GM21423 (cell line): ENCODE measurements at regions not wholly inside any gene's neighbourhood (a gene's known extent, or its start where the extent isn't known, plus 50 kb on each side); places are given as distances from the start of the nearest gene placed in this dataset.
A peak's percentile ranks its signal among the peaks of the same experiment; 100 is the strongest.

Experiments used
- ATAC-seq: cut with Tn5 transposase; IDR thresholded peaks from one replicate; pipeline ENCODE4 v1.9.1; 2021; ENCODE audit warnings: mild to moderate bottlenecking, moderate library complexity; ENCODE audit not compliant: unreplicated experiment

GRCh38 chr2:52964916-52965530, 802.6 kb upstream of the CHAC2 start:
- ATAC-seq = no peak

GRCh38 chr2:52961403-52961802, 806.2 kb upstream of the CHAC2 start:
- no peak for ATAC-seq

- no peak for ATAC-seq
Measured at GRCh38 chr2:52960881-52961280, 806.7 kb upstream of the CHAC2 start.

- ATAC-seq = no peak
Measured at GRCh38 chr2:52959801-52960200, 807.8 kb upstream of the CHAC2 start.

- ATAC-seq = no peak
Measured at GRCh38 chr2:52956766-52957165, 810.8 kb upstream of the CHAC2 start.

GRCh38 chr2:52956118-52956517, 811.5 kb upstream of the CHAC2 start:
- no peak for ATAC-seq

GRCh38 chr2:52955079-52955478, 812.5 kb upstream of the CHAC2 start:
- ATAC-seq = no peak

GRCh38 chr2:52940101-52940500, 827.5 kb upstream of the CHAC2 start:
- no peak for ATAC-seq

GRCh38 chr2:52939250-52939649, 828.4 kb upstream of the CHAC2 start:
- ATAC-seq = no peak

- ATAC-seq = no peak
Measured at GRCh38 chr2:52936029-52936428, 831.6 kb upstream of the CHAC2 start.

- peak; percentile 38 for ATAC-seq
Measured at GRCh38 chr2:52934920-52935640, 832.5 kb upstream of the CHAC2 start.

GRCh38 chr2:52934323-52934898, 833.2 kb upstream of the CHAC2 start:
- ATAC-seq = no peak

- no peak for ATAC-seq
Measured at GRCh38 chr2:52933878-52934277, 833.7 kb upstream of the CHAC2 start.

GRCh38 chr2:52931660-52932059, 835.9 kb upstream of the CHAC2 start:
- peak; percentile 71 for ATAC-seq

- ATAC-seq = no peak
Measured at GRCh38 chr2:52929412-52929811, 838.2 kb upstream of the CHAC2 start.

GRCh38 chr2:52919673-52920072, 847.9 kb upstream of the CHAC2 start:
- no peak for ATAC-seq

GRCh38 chr2:52918551-52918950, 849.1 kb upstream of the CHAC2 start:
- ATAC-seq = no peak

- no peak for ATAC-seq
Measured at GRCh38 chr2:52916981-52917380, 850.6 kb upstream of the CHAC2 start.

- ATAC-seq = no peak
Measured at GRCh38 chr2:52904355-52904891, 863.2 kb upstream of the CHAC2 start.

GRCh38 chr2:52897511-52898044, 870.0 kb upstream of the CHAC2 start:
- ATAC-seq = no peak

- no peak for ATAC-seq
Measured at GRCh38 chr2:52895726-52896340, 871.8 kb upstream of the CHAC2 start.
